NOMO-1 treated with dmso at 0.1 percent for 144 hours (cell line): ENCODE measurements at regions not wholly inside any gene's neighbourhood (a gene's known extent, or its start where the extent isn't known, plus 50 kb on each side); places are given as distances from the start of the nearest gene placed in this dataset.
A peak's percentile ranks its signal among the peaks of the same experiment; 100 is the strongest.

ENCODE experiments used
- DNase-seq: peaks from one replicate; lab custom pipeline; 2025; ENCODE audit not compliant: unreplicated experiment; lab: John Stamatoyannopoulos, UW

GRCh38 chr6:14655201-14656061 lies 537.9 kb downstream of the CD83 start:
- no peak for DNase-seq

- DNase-seq: no peak
These were observed 538.5 kb downstream of the CD83 start for GRCh38 chr6:14656078-14656521.

GRCh38 chr6:14656649-14657048 lies 539.1 kb downstream of the CD83 start:
- DNase-seq: peak; percentile 81

GRCh38 chr6:14658030-14658429 lies 540.5 kb downstream of the CD83 start:
- no peak for DNase-seq

GRCh38 chr6:14658886-14659561 lies 541.5 kb downstream of the CD83 start:
- DNase-seq: peak; percentile 56

- no peak for DNase-seq
These were observed 542.3 kb downstream of the CD83 start for GRCh38 chr6:14659841-14660240.

- DNase-seq: peak; percentile 27
These were observed 543.4 kb downstream of the CD83 start for GRCh38 chr6:14660806-14661579.

- DNase-seq: no peak
These were observed 544.1 kb downstream of the CD83 start for GRCh38 chr6:14661691-14662090.

GRCh38 chr6:14664112-14664601 lies 546.6 kb downstream of the CD83 start:
- DNase-seq: no peak

GRCh38 chr6:14664621-14665315 lies 547.2 kb downstream of the CD83 start:
- DNase-seq: no peak

- DNase-seq: peak; percentile 46
These were observed 548.5 kb downstream of the CD83 start for GRCh38 chr6:14665827-14666724.

GRCh38 chr6:14670806-14671205 lies 553.2 kb downstream of the CD83 start:
- DNase-seq: no peak

GRCh38 chr6:14671261-14671681 lies 553.7 kb downstream of the CD83 start:
- no peak for DNase-seq

- DNase-seq: no peak
These were observed 554.4 kb downstream of the CD83 start for GRCh38 chr6:14671937-14672336.

GRCh38 chr6:14673201-14673600 lies 555.6 kb downstream of the CD83 start:
- no peak for DNase-seq

GRCh38 chr6:14674458-14674857 lies 556.9 kb downstream of the CD83 start:
- DNase-seq: no peak

GRCh38 chr6:14674867-14675648 lies 557.5 kb downstream of the CD83 start:
- DNase-seq: no peak

GRCh38 chr6:14676064-14676463 lies 558.5 kb downstream of the CD83 start:
- DNase-seq: no peak
